AG04449 (cell line): ENCODE measurements at regions not wholly inside any gene's neighbourhood (a gene's known extent, or its start where the extent isn't known, plus 50 kb on each side); places are given as distances from the start of the nearest gene placed in this dataset.

Experiments
- CTCF ChIA-PET: fragments of 350-600 bp; formaldehyde crosslinking; extraction: SDS; loops from one replicate; lab custom pipeline; 2021; ENCODE audit warnings: antibody characterized with exemption; lab: Yijun Ruan, JAX
- POLR2A ChIA-PET: fragments of 400-600, 350-600 bp; formaldehyde crosslinking; extraction: SDS; loops from one replicate; lab custom pipeline; 2020; ENCODE audit warnings: antibody characterized with exemption, inconsistent platforms; lab: Yijun Ruan, JAX
- DNase-seq: peaks from one replicate; pipeline ENCODE4 v3.0.0-alpha.2; 2010; ENCODE audit warnings: low read depth, low spot score
- H3K4me3 ChIP-seq: 2 replicates; pipeline ENCODE4 v1.5.1; 2011; ENCODE audit warnings: low read depth, mild to moderate bottlenecking, control low read depth, low read length
- CTCF ChIP-seq: IDR thresholded peaks from one replicate; pipeline ENCODE4 v1.5.1; 2011; ENCODE audit warnings: mild to moderate bottlenecking, moderate library complexity, low read length, control low read depth, inconsistent platforms; ENCODE audit not compliant: insufficient read depth; ENCODE audit errors: missing control alignments

GRCh38 chr9:130770093-130770492, 65.0 kb upstream of the ABL1 start:
- TF ChIP-seq CTCF, result no peak
- ChIA-PET POLR2A (no interaction called here), CTCF (interaction anchor here (0.9 to 15.2 kb wide), 8 partner anchors 9 to 228 kb away, joined by 3 to 311 read pairs (median 6); no protein-coding TSS in a partner anchor)
- no peak for DNase-seq
- no peak overlapping the region for H3K4me3 ChIP-seq

- ChIA-PET POLR2A (no interaction called here), CTCF (interaction anchor here (0.6 to 15.2 kb wide), 28 partner anchors 8 to 95 kb away, joined by 3 to 311 read pairs (median 5); partner anchors contain the start of gene ABL1)
Measured at GRCh38 chr9:130770679-130771442, 64.2 kb upstream of the ABL1 start.

GRCh38 chr9:130772185-130772584, 62.9 kb upstream of the ABL1 start:
- POLR2A ChIA-PET, result no interaction called here

More at GRCh38 chr9:130770679-130771442, 64.2 kb upstream of the ABL1 start:
- DNase-seq, result peak; percentile 37
- TF ChIP-seq CTCF, result peak; percentile 41
- H3K4me3 ChIP-seq, result no peak overlapping the region

GRCh38 chr9:130774183-130774582, 60.9 kb upstream of the ABL1 start:
- ChIA-PET POLR2A (no interaction called here), CTCF (interaction anchor here (0.7 to 15.2 kb wide), 8 partner anchors 9 to 91 kb away, joined by 3 to 311 read pairs (median 4); no protein-coding TSS in a partner anchor)
- no peak for DNase-seq
- no peak overlapping the region for H3K4me3 ChIP-seq
- no peak for TF ChIP-seq CTCF

More at GRCh38 chr9:130772185-130772584, 62.9 kb upstream of the ABL1 start:
- no peak for DNase-seq
- no peak overlapping the region for H3K4me3 ChIP-seq
- TF ChIP-seq CTCF, result no peak
- CTCF ChIA-PET, result interaction anchor here (1.0 to 15.2 kb wide), 21 partner anchors 8 to 108 kb away, joined by 3 to 311 read pairs (median 6); no protein-coding TSS in a partner anchor

GRCh38 chr9:130775336-130775991, 59.6 kb upstream of the ABL1 start:
- H3K4me3 ChIP-seq, result no peak overlapping the region
- ChIA-PET POLR2A (interaction anchor here (0.5 kb wide), 1 partner anchor 160 kb away, joined by 3 read pairs; no protein-coding TSS in a partner anchor), CTCF (interaction anchor here (0.7 to 15.2 kb wide), 15 partner anchors 10 to 90 kb away, joined by 3 to 311 read pairs (median 3); no protein-coding TSS in a partner anchor)
- TF ChIP-seq CTCF, result no peak
- DNase-seq, result no peak
